ENCODE measurements at regions not wholly inside any gene's neighbourhood (a gene's known extent, or its start where the extent isn't known, plus 50 kb on each side); places are given as distances from the start of the nearest gene placed in this dataset.
"Not testable (repeated sequence)": the region's sequence is repeated elsewhere in the genome, so short reads cannot be mapped to it uniquely, and the experiment has no call there.

DNA sequence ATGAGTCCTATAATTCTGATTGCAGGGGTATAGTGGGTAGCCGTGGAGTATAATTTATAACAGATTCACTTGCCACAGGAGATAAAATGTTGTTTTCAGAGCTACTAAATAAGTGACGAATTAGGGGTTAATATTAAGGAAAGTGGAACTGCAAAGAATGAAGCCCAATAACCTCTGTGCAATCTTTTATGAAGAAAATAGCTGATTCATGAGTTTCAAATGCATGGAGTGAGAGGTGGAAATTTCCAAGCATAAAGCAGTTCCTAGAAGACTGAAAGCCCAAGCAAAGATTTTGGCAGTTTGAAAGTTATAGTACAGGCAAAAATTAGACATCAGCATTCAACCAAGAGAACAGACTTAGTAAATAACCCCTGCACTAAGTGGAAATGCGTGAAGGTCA lies 1782.4 kb upstream of the PCDH10 start:
- no peak for DNase-seq (ENCODE audit: extremely low read depth in 1 of 2, low read depth in 1 of 2)

DNA sequence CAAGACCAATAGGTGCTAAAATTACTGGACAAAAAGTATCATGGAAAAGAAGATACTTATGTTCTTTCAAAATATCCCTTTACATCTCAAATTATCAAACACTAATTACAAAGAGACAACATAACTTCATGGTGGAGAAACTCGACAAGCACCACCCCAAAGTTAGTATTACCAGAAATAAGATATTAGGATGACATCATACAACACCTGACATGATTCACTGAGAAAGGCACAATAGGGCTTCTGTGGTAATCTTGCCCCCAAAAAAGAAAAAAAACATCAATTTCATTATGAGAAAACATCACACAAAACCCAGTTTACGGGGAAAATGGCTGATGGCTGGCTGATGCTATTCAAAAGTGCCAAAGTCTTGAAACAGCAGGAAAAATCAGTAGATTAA lies 1781.7 kb upstream of the PCDH10 start:
- no peak for DNase-seq (ENCODE audit: extremely low read depth in 1 of 2, low read depth in 1 of 2)

DNA sequence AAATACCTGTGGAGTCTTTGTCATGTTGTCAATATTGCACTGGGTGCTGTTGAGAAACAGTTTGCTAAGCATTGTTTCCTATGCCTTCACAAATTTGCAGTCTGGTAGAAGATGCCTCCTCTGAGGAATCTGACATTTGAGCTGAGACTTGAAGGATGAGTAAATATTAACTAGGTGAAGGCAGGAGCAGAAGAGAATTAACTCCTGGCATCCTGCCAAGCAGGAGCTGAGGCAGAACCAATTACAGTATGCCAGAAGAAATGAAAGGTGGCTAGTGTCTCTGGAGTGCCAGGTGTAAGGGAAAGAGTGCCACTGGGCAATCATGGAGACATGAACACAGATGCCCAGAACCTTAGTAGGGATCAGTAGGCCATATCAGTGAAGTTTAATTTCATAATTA lies 1778.2 kb upstream of the PCDH10 start:
- no peak for DNase-seq (ENCODE audit: extremely low read depth in 1 of 2, low read depth in 1 of 2)

DNA sequence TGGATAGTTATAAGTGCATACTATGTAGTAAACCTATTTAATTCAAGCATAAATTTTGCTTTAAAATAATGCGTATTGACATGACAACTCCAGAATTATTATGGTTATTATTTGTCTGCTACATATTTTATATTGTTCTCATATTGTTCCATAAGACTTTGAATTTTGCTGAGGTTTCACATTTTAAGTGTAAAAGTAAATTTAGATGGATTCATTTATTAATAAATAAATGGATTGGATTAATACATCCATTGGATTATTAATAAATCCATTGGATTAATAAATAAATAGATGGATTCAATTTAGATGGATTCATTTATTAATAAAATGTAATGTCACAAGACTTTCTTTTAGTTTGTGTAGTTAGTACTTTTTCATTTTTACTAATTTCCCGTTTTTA lies 1768.0 kb upstream of the PCDH10 start:
- DNase-seq (ENCODE audit: extremely low read depth in 1 of 2, low read depth in 1 of 2): no peak

DNA sequence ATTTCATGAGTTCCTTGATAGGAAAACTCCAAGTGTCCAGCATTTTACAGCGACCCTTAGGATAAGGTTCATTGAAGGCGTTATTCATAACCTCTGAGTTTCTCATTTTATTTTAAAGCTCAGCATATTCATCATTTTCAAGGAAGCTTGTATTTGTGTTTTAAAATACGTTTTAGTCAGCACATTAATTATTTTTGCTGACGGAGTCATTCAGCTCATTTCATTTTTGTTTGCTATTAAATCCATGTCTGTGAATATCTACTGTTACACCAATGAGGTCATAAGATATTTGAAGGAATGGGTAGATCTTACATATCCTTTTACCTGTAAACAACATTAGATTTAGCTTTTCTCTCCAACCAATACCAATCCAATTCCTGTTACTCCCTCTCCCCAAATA lies 1766.3 kb upstream of the PCDH10 start:
- DNase-seq (ENCODE audit: extremely low read depth in 1 of 2, low read depth in 1 of 2): no peak

DNA sequence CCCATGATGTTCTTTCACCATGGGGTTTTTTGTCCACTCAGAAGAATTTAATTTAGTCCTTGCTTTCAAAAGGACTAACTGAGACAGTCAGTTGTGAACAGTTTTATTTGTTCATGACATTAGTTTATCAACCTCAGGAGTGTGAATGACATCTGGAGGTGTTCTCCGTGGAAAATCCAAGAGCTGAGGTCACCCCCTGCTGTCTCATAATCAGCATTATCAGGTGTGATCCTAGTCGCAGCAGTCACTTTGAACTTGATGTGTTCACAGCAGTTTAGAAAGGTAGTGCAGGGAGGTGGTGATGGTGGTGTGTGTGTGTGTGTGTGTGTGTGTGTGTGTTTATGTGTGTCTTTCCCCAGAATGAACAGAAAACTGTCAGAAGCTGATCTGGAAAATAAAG lies 1760.8 kb upstream of the PCDH10 start:
- DNase-seq (ENCODE audit: extremely low read depth in 1 of 2, low read depth in 1 of 2): no peak

DNA sequence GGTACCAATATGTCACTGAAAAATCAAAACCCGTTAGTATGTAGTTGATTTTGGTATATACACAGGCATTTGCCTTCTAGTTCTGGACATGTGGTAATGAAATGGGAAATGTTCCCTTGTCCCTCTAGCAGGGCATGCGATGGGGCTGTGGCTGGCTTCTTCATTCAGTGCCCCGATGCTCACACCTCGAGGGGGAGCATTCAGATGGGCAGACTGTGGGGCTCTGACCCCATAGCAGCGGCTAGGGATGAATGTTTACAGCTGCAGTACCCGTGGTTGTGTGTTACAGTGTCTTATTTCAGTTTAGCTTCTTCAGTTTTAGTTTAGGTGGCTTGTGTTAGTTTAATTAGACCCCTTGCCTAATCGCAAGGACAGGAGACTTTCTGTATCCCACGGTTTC lies 1741.0 kb upstream of the PCDH10 start:
- no peak for DNase-seq (ENCODE audit: extremely low read depth in 1 of 2, low read depth in 1 of 2)

DNA sequence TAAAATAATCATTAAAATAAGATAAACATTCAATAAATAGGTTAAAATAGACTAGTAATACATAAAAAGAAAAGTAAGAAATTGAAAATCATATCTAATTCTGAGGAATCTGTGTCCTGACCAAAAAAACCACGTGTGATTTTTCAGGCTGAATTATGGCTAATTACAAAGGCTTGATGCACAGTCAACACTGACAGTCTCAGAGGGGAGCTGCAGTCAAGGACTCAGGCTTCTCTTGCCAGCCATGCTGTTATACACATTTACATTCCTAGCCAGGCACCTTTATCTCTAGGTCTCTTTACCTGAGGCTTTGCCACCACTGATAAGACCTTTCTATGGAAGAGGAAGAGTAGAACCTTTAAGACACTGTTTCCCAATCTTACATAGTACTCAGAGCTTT lies 1737.7 kb upstream of the PCDH10 start:
- no peak for DNase-seq (ENCODE audit: extremely low read depth in 1 of 2, low read depth in 1 of 2)

DNA sequence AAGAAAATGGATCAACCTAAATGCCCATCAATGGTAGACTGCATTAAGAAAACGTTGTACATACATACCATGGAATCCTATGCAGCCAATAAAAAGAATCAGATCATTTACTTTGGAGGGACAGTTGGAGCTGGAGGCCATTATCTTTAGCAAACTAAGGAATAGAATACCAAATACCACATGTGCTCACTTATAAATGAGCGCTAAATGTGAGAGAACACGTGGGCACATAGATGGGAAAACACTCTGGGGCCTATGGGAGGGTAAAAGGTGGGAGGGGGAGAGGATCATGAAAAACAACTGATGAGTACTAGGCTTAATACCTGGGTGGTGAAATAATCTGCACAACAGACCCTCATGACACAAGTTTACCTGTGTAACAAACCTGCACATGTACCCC lies 1729.9 kb upstream of the PCDH10 start:
- no peak for DNase-seq (ENCODE audit: extremely low read depth in 1 of 2, low read depth in 1 of 2)

DNA sequence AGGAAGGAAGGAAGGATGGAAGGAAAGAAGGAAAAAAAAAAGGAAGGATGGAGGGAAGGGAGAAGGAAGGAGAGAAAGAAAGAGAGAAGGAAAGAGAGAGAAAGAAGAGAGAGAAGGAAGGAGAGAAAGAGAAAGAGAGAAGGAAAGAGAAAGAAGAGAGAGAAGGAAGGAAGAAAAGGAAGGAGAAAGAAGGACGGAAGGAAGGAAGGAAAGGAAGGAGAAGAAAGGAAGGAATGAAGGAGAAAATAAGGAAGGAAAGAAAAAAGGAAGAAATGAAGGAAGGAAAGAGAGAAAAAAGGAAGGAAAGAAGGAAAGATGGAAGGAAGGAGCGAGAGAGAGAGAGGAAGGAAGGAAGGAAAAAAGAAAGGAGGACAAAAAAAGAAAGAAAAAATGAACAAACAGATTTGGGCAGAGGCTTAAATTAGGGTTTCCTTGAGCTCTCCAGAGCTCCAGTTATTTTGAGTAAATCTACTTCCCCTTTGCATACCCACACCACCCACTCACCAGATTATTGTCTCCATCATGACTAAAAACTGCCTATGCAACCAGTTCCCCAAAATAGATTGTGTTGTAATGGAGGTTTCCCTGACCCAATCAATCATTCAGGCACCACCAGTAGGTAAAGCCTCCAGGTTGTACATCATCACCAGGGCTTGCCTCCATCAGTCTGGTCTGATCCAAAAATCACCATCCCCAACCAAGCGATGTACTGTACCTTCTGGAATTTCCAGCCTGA lies 1722.9 kb upstream of the PCDH10 start:
- DNase-seq (ENCODE audit: extremely low read depth in 1 of 2, low read depth in 1 of 2): no peak

DNA sequence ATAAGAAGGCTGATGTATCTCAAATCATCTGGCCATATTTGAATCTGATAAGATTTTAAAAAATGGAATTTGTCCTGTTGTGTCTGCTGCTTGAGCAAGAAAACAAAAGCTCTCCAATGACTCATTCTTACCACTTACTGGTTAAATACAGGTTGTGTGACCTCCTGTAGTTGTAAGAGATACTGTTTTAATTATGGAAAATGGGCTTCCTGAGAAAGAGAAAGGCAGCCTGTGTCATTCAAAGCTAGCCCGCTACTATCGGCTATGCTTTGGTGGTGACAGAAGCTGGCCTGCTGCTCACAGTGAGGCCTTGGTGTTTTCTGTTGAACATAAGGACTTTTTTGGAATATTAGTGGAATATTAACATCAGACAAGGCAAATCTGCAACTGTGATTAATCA lies 1722.1 kb upstream of the PCDH10 start:
- DNase-seq (ENCODE audit: extremely low read depth in 1 of 2, low read depth in 1 of 2): no peak

DNA sequence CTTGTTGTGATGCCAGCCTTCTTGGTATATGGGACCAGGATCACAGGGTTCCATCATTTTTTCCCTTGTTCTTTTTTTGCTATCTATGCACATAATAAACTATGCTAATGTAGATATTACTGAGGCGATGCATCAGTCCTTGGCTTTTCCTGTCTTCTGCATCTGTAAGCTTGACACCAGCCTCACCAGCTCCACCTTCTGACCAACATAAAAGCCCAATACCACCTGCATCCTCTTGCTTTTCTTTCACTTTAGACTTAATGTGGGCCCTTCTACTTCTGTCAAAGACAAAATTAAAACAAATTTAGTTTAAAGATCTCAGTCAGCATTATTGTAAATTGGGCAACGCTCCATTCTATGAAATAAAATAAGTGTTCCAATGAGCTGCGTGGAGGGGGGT lies 1718.8 kb upstream of the PCDH10 start:
- no peak for DNase-seq (ENCODE audit: extremely low read depth in 1 of 2, low read depth in 1 of 2)

DNA sequence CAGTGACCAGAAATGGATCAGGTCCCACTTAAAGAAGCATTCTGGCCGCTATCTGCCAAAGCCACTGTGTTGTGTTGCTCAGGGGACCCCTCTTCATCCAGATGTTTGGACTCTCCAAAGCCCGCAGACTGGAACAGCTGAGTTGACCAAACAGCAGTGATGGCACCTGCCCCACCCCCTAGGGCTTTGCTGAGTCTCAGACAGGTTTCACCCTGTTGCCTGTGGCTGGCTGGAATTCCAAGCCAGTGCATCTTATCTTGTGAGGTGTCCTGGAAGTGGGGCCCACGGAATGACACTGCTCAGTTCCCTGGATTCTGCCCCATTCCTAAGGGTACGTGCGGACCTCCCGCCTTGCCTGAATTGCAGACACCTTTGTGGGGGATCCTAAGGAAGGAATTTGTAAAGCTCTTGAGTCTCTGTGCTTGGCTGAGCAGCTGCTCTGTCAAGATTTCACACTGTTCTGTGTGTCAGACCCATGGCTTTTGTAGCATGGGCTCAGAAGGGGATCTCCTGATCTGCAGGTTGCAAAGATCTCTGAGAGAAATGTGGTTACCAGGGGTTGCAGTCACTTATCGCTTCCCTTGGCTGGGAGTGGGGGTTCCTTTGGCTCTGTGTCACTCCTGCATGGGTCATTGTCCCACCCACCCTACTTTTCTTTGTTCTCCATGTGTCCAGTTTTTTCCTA lies 1707.9 kb upstream of the PCDH10 start:
- no peak for DNase-seq (ENCODE audit: extremely low read depth in 1 of 2, low read depth in 1 of 2)

DNA sequence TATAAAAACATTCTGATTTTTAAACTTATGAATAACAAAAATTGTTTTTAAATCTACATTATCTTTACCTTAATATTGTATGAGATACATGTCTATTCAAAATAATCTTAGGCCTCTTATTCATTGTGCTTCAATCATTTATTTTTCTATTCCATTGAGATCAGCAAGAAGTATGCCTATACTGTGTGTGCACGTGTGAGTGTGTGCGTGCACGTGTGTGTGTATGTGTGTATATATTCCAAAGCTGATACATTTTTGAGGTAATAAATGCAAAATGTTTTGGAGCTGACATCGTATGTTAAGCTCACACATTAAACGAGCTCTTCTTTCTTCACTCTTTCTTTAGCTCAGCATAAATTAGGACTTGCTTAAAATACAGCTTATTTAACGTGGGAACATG lies 1701.2 kb upstream of the PCDH10 start:
- no peak for DNase-seq (ENCODE audit: extremely low read depth in 1 of 2, low read depth in 1 of 2)

DNA sequence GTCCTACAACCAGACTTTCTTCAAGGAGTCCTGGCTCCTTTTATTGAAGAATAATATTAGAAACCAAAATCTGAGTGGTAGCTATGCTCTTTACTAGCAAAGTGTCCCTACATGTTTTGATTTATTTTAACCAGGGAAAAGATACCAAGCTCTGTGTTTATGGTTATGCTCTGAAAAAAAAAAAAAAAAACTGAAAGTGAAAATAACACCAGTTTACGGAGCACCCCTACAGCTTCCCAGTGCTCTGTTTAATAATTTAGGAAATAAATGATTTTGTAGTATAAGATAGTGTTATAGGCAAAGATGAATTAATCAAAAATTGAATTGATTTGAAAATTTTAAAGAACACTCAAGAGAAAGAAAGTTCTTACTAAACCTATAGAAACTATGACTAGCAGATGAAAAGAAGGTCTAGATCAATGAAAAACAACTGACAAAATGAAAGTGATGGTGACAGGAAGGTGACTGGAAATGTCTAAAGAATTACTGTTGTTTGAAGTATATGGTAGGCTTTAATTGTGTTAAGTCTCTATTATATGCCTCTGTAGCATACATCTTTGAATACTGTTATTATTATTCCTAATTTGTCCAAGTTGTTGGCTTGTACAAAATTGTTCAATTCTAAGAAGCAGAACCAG lies 1698.4 kb upstream of the PCDH10 start:
- no peak for DNase-seq (ENCODE audit: extremely low read depth in 1 of 2, low read depth in 1 of 2)

DNA sequence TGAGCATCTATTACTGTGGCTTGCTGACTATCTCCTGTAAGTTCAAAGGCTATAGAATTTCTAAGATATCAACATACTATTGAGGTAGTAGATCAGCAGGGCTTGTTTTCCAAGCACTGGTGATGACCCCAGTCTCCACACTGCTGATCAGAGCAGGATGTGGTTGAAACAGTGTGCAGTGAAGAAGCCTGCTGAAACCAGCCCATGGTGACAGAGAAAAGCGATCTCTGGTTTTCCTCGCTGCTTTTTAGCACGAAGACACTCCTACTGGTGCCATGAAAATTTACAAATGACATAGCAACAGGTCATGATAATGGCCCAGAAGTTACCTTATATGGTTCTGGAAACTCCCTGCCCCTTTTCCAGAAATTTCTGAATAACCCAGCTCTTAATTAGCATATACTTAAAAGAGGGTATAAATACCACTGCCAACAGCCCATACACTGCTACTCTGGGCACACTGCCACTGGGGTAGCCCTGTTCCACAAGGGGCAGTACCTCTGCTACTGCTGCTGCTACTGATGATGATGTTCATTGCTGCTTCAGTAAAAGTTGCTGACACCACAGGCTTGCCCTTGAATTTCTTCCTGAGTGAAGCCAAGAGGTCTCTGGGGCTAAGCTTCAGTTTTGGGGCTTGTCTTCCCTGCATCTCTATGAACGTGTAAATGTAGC lies 1689.5 kb upstream of the PCDH10 start:
- DNase-seq (ENCODE audit: extremely low read depth in 1 of 2, low read depth in 1 of 2): no peak

DNA sequence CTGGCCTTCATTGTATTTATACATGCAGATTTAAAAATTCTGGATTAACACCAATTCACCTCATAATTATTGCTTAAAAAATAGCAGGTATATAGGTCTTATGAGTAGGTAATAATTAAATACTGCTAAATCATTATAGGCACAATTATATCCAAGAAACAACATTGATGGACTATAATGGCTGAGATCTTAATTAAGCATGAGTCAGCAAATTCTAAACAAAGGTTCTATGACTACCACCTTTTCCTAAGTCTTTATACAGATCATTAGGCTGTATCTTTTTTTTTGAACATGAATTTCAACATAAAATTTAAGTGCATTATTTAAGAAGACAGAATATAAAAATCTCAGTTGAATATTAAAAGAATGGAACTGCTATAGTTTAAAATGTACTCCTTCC lies 1678.7 kb upstream of the PCDH10 start:
- DNase-seq (ENCODE audit: extremely low read depth in 1 of 2, low read depth in 1 of 2): no peak

DNA sequence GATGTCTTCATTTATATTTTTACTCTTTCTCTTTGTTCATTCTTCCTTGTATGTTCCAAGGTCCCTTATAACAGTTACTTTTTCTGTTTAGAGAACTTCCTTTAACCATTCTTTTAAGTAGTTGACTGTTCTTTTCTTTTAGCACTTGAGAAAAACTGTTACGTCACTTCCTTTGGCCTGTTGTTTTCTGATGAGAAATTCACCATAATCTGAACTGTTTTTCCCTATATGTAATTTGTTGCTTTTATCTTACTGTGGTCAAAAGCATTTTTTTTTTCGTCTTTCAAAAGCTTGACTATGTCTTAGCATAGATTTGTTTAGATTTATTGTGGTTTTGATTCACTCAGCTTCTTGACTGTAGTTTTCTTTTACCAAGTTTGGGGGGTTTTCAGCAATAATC lies 1660.3 kb upstream of the PCDH10 start:
- DNase-seq (ENCODE audit: extremely low read depth in 1 of 2, low read depth in 1 of 2): no peak

DNA sequence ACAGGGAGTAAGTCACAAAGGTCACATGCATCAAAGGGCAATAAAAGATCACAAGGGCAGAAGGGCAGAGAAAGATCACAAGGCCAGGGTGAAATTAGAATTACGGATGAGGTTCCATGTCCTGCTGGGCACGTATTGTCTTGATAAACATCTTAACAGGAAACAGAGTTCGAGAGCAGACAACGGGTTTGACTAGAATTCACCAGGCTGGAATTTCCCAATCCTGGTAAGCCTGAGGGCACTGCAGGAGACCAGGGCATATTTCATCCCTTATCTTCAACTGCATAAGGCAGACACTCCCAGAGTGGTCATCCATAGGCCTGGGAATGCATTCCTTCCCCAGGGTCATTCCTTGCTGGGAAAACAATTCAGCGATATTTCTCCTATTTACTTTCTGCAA lies 1652.9 kb upstream of the PCDH10 start:
- not testable (repeated sequence) for DNase-seq (ENCODE audit: extremely low read depth in 1 of 2, low read depth in 1 of 2)

DNA sequence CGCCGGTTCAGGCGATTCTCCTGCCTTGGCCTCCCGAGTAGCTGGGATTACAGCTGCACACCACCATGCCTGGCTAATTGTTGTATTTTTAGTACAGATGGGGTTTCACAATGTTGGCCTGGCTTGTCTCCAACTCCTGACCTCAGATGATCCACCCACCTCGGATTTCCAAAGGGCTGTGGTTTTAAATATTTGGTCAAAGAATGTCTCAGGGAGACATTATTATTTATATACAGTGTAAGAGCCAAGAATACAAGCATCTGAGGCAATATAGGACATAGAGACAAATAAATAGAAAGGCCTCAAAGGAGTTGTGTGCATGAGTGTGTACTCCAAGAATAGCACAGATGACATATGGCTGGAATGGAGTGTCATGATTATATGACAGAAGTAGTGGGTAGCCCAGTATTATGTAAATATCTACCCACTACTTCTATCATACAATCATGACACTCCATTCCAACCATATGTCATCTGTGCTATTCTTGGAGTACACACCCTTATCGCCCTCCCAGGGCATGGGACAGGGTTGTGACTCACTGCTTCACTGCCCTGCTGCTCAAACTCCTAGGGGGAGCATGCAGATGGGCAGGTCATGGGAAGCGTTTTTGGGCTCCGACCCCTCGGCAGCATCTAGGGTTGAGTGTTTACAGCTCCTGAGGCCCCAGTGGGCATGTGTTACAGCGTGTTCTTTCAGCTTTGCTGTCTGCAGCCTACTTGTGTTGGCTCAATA lies 1649.8 kb upstream of the PCDH10 start:
- no peak for DNase-seq (ENCODE audit: extremely low read depth in 1 of 2, low read depth in 1 of 2)

DNA sequence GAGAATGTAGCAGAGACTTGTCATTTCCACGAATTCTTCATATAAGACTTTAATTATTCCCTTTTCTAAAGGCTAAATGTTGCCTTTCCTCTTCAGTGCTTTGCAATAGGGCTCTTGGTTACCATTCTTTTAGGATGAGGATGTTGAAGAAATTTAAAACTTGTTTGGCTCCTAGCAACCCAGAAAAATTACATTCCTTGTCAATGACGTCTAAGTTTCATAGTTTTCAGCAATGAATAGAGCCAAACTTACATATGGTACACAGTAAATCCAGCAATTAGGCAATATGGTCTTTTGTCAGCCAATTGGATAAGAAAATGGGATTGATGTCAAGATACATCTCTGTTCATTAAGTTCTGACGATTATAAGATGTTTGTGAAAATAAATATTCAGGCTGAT lies 1639.6 kb upstream of the PCDH10 start:
- no peak for DNase-seq (ENCODE audit: extremely low read depth in 1 of 2, low read depth in 1 of 2)

Data from activated CD8-positive, alpha-beta memory T cell treated with anti-CD3 and anti-CD28 coated beads for 1 hour (primary cell).